ENCODE measurements at regions not wholly inside any gene's neighbourhood (a gene's known extent, or its start where the extent isn't known, plus 50 kb on each side); places are given as distances from the start of the nearest gene placed in this dataset.

DNA sequence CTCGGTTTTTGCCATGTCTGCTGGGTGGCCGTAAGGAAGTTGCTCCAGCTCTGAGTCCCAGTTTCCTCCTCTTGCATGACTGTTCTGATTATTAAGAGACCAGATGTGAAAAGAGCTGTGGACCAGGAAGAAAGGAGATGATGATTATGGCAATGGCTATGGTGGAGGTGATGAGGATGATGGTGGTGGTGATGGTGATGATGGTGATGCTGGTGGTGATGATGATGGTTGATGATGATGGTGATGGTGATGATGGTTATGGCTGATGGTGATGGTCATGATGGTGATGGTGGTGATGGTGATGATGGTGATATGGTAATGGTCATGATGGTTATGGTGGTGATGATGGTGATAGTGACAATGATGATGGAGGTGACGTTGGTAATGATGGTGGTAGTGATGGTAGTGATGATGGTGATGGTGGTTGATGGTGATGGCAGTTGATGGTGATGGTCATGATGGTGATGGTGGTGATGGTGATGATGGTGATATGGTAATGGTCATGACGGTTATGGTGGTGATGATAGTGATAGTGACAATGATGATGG, 107.8 kb upstream of the NKX1-1 start:
- Histone ChIP-seq H3K27ac (ENCODE audit: low read depth, low read length) (no peak overlapping the region), H2AK5ac (ENCODE audit: low read length) (no peak overlapping the region), H3K4me2 (ENCODE audit: low read length) (no peak overlapping the region), H2BK5ac (ENCODE audit: low read depth, low read length, poor library complexity) (no peak overlapping the region), H3K9ac (ENCODE audit: low read length) (no peak overlapping the region), H3K27me3 (ENCODE audit: insufficient read depth, low read length) (no peaks in the 10 kb centered on the region), H4K12ac (ENCODE audit: low read depth, low read length) (no peak overlapping the region), H3K4me3 (ENCODE audit: low read depth, low read length) (no peak overlapping the region), H4K91ac (ENCODE audit: low read depth, low read length) (no peak overlapping the region), H3K9me3 (ENCODE audit: insufficient read depth, low read depth, low read length) (peaks cover 10% of the 10 kb centered on the region), H3K18ac (ENCODE audit: low read length) (no peak overlapping the region), H4K8ac (ENCODE audit: low read depth, low read length) (no peak overlapping the region), H3K79me1 (ENCODE audit: low read length) (no peaks in the 10 kb centered on the region), H3K4me1 (ENCODE audit: control insufficient read depth in 1 of 2, insufficient read depth in 2 of 2, low read length in 2 of 2) (peaks cover 0 to 2% of the 10 kb centered on the region in 2 experiments), H2BK120ac (ENCODE audit: insufficient read depth, low read length, poor library complexity) (no peak overlapping the region), H2AFZ (ENCODE audit: insufficient read depth, low read length, poor library complexity) (no peak overlapping the region), H2BK12ac (ENCODE audit: low read length) (no peak overlapping the region), H3K36me3 (ENCODE audit: control insufficient read depth in 1 of 2, insufficient read depth in 2 of 2, low read length in 2 of 2) (no peaks in the 10 kb centered on the region), H3K14ac (ENCODE audit: low read length) (no peak overlapping the region), H3K23ac (ENCODE audit: low read length) (no peak overlapping the region), H3K4ac (ENCODE audit: low read depth, low read length) (no peak overlapping the region), H3K79me2 (ENCODE audit: control insufficient read depth, insufficient read depth, low read length, poor library complexity) (no peaks in the 10 kb centered on the region)
- no peak for DNase-seq
- WGBS (ENCODE audit: extremely low coverage, insufficient coverage, insufficient read length) = no CpG with 5 or more reads among the region's 4 CpGs

DNA sequence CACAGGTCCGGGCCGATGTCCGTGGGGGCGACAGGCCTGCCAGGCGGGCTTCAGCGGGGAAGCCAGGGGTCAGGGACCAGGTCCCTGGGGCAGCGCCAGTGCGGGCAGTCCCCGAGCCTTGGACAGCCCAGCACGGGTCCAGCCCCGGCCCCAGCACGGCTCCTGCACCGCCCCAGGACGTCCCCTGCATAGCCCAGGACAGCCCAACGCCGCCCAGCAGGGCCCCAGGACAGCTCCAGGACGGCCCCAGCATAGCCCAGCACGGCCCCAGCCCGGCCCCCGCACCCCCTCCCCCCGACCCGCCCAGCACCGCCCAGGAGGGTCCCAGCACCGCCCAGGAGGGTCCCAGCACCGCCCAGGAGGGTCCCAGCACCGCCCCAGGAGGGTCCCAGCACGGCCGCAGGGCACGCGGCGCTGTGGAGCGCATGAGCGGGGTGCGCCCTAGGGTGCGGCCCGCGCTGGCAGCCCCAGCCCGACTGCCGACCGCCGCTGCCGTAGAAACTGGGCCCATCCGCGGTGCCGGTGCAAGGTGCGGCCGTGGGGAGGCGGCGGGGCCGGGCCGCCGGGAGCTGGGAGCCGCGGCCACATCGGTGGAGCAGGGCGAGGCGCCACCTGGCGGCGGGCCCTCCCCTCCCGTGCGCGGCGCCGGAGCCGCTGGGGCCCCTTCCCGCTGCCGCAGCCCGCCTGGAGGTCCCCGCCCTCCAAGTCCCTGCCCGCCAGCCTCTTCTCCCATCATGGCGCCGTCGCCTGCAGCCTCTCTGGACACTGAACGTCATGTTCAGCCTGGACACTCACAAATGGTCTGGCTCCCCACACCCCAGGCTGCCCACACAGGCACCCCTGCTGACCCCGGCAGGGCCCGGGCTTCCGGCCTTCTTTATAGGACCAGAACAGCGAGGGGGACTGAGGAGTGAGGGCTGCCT, 106.8 kb upstream of the NKX1-1 start:
- H3K79me1 ChIP-seq (ENCODE audit: low read length) = no peaks in the 10 kb centered on the region

DNA sequence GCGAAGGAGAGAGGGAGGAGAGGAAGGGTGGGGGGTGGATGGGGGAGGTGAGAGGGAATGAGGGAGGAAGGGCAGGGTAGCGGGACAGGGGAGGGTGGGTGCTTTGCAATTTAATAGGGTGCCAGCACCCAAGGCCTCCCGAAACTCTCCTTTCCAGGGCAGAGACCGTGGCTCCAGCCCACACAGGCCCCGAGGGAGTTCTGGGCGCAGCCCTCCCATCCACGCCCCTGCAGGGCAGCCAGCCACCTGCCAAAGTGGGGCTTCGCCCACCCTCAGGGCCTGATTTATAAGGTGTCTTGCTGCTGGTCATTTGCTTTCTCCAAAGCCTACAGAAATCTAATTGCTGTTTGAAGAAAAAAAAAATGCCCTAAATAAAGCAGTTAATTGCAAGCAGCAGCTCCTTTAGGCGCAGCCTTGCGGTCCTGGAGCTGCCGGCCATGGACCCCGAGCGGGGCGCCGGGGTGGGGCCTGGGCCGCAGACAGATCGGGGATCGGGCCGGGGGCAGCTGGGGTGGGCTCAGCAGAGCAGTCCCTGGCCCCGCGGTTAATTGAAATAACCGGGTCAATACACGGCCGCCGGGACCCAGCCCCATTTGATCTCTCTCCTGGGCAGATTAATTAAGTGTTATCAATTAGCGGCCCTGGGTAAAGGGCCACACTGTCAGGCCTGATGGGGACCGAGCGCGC, 106.0 kb upstream of the NKX1-1 start:
- Histone ChIP-seq H2AK5ac (ENCODE audit: low read length) (no peak overlapping the region), H4K8ac (ENCODE audit: low read depth, low read length) (no peak overlapping the region), H4K91ac (ENCODE audit: low read depth, low read length) (no peak overlapping the region), H3K79me1 (ENCODE audit: low read length) (no peaks in the 10 kb centered on the region), H3K27me3 (ENCODE audit: insufficient read depth, low read length) (no peaks in the 10 kb centered on the region), H2BK5ac (ENCODE audit: low read depth, low read length, poor library complexity) (no peak overlapping the region), H3K9me3 (ENCODE audit: insufficient read depth, low read depth, low read length) (peaks cover 10% of the 10 kb centered on the region), H2AFZ (ENCODE audit: insufficient read depth, low read length, poor library complexity) (no peak overlapping the region), H4K12ac (ENCODE audit: low read depth, low read length) (no peak overlapping the region), H3K23ac (ENCODE audit: low read length) (no peak overlapping the region), H2BK120ac (ENCODE audit: insufficient read depth, low read length, poor library complexity) (no peak overlapping the region), H3K79me2 (ENCODE audit: control insufficient read depth, insufficient read depth, low read length, poor library complexity) (no peaks in the 10 kb centered on the region), H3K27ac (ENCODE audit: low read depth, low read length) (no peak overlapping the region), H3K4me1 (ENCODE audit: control insufficient read depth in 1 of 2, insufficient read depth in 2 of 2, low read length in 2 of 2) (peaks cover 0 to 2% of the 10 kb centered on the region in 2 experiments), H3K18ac (ENCODE audit: low read length) (no peak overlapping the region), H3K14ac (ENCODE audit: low read length) (no peak overlapping the region), H3K9ac (ENCODE audit: low read length) (no peak overlapping the region), H3K36me3 (ENCODE audit: control insufficient read depth in 1 of 2, insufficient read depth in 2 of 2, low read length in 2 of 2) (no peaks in the 10 kb centered on the region), H3K4ac (ENCODE audit: low read depth, low read length) (no peak overlapping the region), H3K4me2 (ENCODE audit: low read length) (no peak overlapping the region), H2BK12ac (ENCODE audit: low read length) (no peak overlapping the region), H3K4me3 (ENCODE audit: low read depth, low read length) (no peak overlapping the region)
- no peak for DNase-seq
- 93% methylated on average over 2 of the region's 29 CpGs for WGBS (ENCODE audit: extremely low coverage, insufficient coverage, insufficient read length)

More for the DNA sequence above, 106.8 kb upstream of the NKX1-1 start:
- Histone ChIP-seq H4K12ac (ENCODE audit: low read depth, low read length) (no peak overlapping the region), H3K27me3 (ENCODE audit: insufficient read depth, low read length) (no peaks in the 10 kb centered on the region), H3K27ac (ENCODE audit: low read depth, low read length) (no peak overlapping the region), H4K8ac (ENCODE audit: low read depth, low read length) (no peak overlapping the region), H3K4me3 (ENCODE audit: low read depth, low read length) (peak overlapping the region; percentile 58), H3K18ac (ENCODE audit: low read length) (no peak overlapping the region), H2AK5ac (ENCODE audit: low read length) (no peak overlapping the region), H2BK5ac (ENCODE audit: low read depth, low read length, poor library complexity) (no peak overlapping the region), H2BK12ac (ENCODE audit: low read length) (no peak overlapping the region), H4K91ac (ENCODE audit: low read depth, low read length) (no peak overlapping the region), H3K9ac (ENCODE audit: low read length) (no peak overlapping the region), H3K4ac (ENCODE audit: low read depth, low read length) (no peak overlapping the region), H3K9me3 (ENCODE audit: insufficient read depth, low read depth, low read length) (peaks cover 10% of the 10 kb centered on the region), H2AFZ (ENCODE audit: insufficient read depth, low read length, poor library complexity) (no peak overlapping the region), H3K4me1 (ENCODE audit: control insufficient read depth in 1 of 2, insufficient read depth in 2 of 2, low read length in 2 of 2) (peaks cover 0 to 2% of the 10 kb centered on the region in 2 experiments), H3K4me2 (ENCODE audit: low read length) (peak overlapping the region; percentile 58), H3K79me2 (ENCODE audit: control insufficient read depth, insufficient read depth, low read length, poor library complexity) (no peaks in the 10 kb centered on the region), H3K23ac (ENCODE audit: low read length) (no peak overlapping the region), H3K36me3 (ENCODE audit: control insufficient read depth in 1 of 2, insufficient read depth in 2 of 2, low read length in 2 of 2) (no peaks in the 10 kb centered on the region), H2BK120ac (ENCODE audit: insufficient read depth, low read length, poor library complexity) (no peak overlapping the region), H3K14ac (ENCODE audit: low read length) (no peak overlapping the region)
- no CpG with 5 or more reads among the region's 78 CpGs for WGBS (ENCODE audit: extremely low coverage, insufficient coverage, insufficient read length)
- DNase-seq = peak in 1 of 2 donors; percentile 14

DNA sequence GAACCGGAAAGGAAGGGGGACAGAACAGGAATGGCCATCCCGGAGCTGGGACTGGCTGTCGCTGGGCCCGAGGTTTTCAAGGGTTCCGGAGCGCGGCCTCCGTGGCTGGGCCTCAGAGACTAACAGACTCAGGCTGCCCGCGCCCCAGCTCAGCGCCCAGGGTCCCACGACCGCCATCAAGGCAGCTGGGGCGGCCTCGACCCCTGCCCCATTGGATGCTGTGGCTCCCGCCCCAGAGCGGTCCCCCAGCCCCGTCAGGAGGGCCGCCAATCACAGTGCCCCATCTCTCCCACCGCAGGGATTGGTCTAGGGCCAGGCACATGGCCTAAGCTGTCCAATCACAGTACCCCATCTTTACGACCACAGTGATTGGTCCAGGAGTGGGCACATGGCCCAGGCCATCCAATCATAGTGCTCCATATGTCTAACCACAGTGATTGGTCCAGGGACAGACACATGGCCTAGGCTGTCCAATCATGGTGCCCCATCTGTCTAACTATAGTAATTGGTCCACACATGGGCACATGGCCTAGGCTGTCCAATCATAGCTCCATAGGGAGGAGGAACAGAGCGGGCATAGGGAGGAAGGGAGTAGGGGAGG, 105.3 kb upstream of the NKX1-1 start:
- H3K9ac ChIP-seq (ENCODE audit: low read length) = no peak overlapping the region
- H2AFZ ChIP-seq (ENCODE audit: insufficient read depth, low read length, poor library complexity) = no peak overlapping the region
- no peaks in the 10 kb centered on the region for H3K79me1 ChIP-seq (ENCODE audit: low read length)
- DNase-seq = no peak
- H3K4ac ChIP-seq (ENCODE audit: low read depth, low read length) = no peak overlapping the region
- H2BK5ac ChIP-seq (ENCODE audit: low read depth, low read length, poor library complexity) = no peak overlapping the region
- no peak overlapping the region for H2BK12ac ChIP-seq (ENCODE audit: low read length)
- H4K91ac ChIP-seq (ENCODE audit: low read depth, low read length) = no peak overlapping the region
- H3K4me3 ChIP-seq (ENCODE audit: low read depth, low read length) = no peak overlapping the region
- peaks cover 0 to 2% of the 10 kb centered on the region in 2 experiments for H3K4me1 ChIP-seq (ENCODE audit: control insufficient read depth in 1 of 2, insufficient read depth in 2 of 2, low read length in 2 of 2)
- H3K4me2 ChIP-seq (ENCODE audit: low read length) = no peak overlapping the region
- H3K79me2 ChIP-seq (ENCODE audit: control insufficient read depth, insufficient read depth, low read length, poor library complexity) = no peaks in the 10 kb centered on the region
- H3K36me3 ChIP-seq (ENCODE audit: control insufficient read depth in 1 of 2, insufficient read depth in 2 of 2, low read length in 2 of 2) = no peaks in the 10 kb centered on the region
- H3K9me3 ChIP-seq (ENCODE audit: insufficient read depth, low read depth, low read length) = peaks cover 10% of the 10 kb centered on the region
- no peak overlapping the region for H3K27ac ChIP-seq (ENCODE audit: low read depth, low read length)
- H3K23ac ChIP-seq (ENCODE audit: low read length) = no peak overlapping the region
- H3K14ac ChIP-seq (ENCODE audit: low read length) = no peak overlapping the region
- H4K8ac ChIP-seq (ENCODE audit: low read depth, low read length) = no peak overlapping the region
- no peaks in the 10 kb centered on the region for H3K27me3 ChIP-seq (ENCODE audit: insufficient read depth, low read length)
- WGBS (ENCODE audit: extremely low coverage, insufficient coverage, insufficient read length) = no CpG with 5 or more reads among the region's 22 CpGs
- H4K12ac ChIP-seq (ENCODE audit: low read depth, low read length) = no peak overlapping the region
- no peak overlapping the region for H2AK5ac ChIP-seq (ENCODE audit: low read length)
- no peak overlapping the region for H2BK120ac ChIP-seq (ENCODE audit: insufficient read depth, low read length, poor library complexity)
- H3K18ac ChIP-seq (ENCODE audit: low read length) = no peak overlapping the region
